ENCODE measurements at regions not wholly inside any gene's neighbourhood (a gene's known extent, or its start where the extent isn't known, plus 50 kb on each side); places are given as distances from the start of the nearest gene placed in this dataset.

- Histone ChIP-seq H3K36me3 (ENCODE audit: insufficient read depth, low read length) (no peaks in the 10 kb centered on the region), H3K9ac (ENCODE audit: insufficient read length) (no peak overlapping the region), H3K4me3 (no peak overlapping the region), H3K9me3 (ENCODE audit: low read depth, low read length) (no peaks in the 10 kb centered on the region; the same call in 1 of the 2 replicates), H3K27ac (no peak overlapping the region)
- DNase-seq (ENCODE audit: low read depth, low spot score): no peak
- TF ChIP-seq FOXP2 (optimal IDR thresholded peaks at IDR 0.05; ENCODE audit: control extremely low read depth, extremely low read length, insufficient read depth) (no peak), POLR2AphosphoS5 (IDR thresholded peaks at IDR 0.05; ENCODE audit: borderline replicate concordance, low read depth, low read length) (no peak), EZH2 (IDR thresholded peaks at IDR 0.05) (no peak)
These were observed 198.5 kb downstream of the ADGRG6 start for GRCh38 chr6:142500250-142500786.

DNA sequence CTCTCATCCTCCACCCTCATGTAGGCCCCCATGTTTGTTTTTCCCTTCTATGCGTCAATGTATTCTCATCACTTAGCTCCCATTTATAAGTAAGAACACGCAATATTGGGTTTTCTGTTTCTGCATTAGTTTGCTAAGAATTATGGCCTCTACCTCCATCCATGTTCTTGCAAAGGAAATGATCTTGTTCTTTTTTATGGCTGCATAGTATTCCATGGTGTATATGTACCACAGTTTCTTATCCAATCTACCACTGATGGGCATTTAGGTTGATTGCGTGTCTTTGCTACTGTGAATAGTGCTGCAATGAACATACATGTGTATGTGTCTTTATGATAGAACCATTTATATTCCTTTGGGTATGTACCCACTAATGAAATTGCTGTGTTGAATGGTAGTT is 200.0 kb downstream of the ADGRG6 start:
- H3K27ac ChIP-seq: no peak overlapping the region
- no peaks in the 10 kb centered on the region for H3K36me3 ChIP-seq (ENCODE audit: insufficient read depth, low read length)
- H3K4me3 ChIP-seq: no peak overlapping the region
- no peaks in the 10 kb centered on the region; the same call in 1 of the 2 replicates for H3K9me3 ChIP-seq (ENCODE audit: low read depth, low read length)
- TF ChIP-seq EZH2 (IDR thresholded peaks at IDR 0.05) (no peak), POLR2AphosphoS5 (IDR thresholded peaks at IDR 0.05; ENCODE audit: borderline replicate concordance, low read depth, low read length) (no peak), FOXP2 (optimal IDR thresholded peaks at IDR 0.05; ENCODE audit: control extremely low read depth, extremely low read length, insufficient read depth) (no peak)
- no peak for DNase-seq (ENCODE audit: low read depth, low spot score)
- H3K9ac ChIP-seq (ENCODE audit: insufficient read length): no peak overlapping the region

GRCh38 chr6:142507065-142507464 is 205.3 kb downstream of the ADGRG6 start:
- no peak overlapping the region for H3K4me3 ChIP-seq
- no peak overlapping the region for H3K9ac ChIP-seq (ENCODE audit: insufficient read length)
- H3K27ac ChIP-seq: no peak overlapping the region
- no peaks in the 10 kb centered on the region for H3K36me3 ChIP-seq (ENCODE audit: insufficient read depth, low read length)
- no peak for DNase-seq (ENCODE audit: low read depth, low spot score)
- TF ChIP-seq FOXP2 (optimal IDR thresholded peaks at IDR 0.05; ENCODE audit: control extremely low read depth, extremely low read length, insufficient read depth) (no peak), EZH2 (IDR thresholded peaks at IDR 0.05) (no peak), POLR2AphosphoS5 (IDR thresholded peaks at IDR 0.05; ENCODE audit: borderline replicate concordance, low read depth, low read length) (no peak)
- no peaks in the 10 kb centered on the region for H3K9me3 ChIP-seq (ENCODE audit: low read depth, low read length)

- H3K27ac ChIP-seq: no peak overlapping the region
- no peak for DNase-seq (ENCODE audit: low read depth, low spot score)
- H3K4me3 ChIP-seq: no peak overlapping the region
- no peaks in the 10 kb centered on the region for H3K36me3 ChIP-seq (ENCODE audit: insufficient read depth, low read length)
- TF ChIP-seq FOXP2 (optimal IDR thresholded peaks at IDR 0.05; ENCODE audit: control extremely low read depth, extremely low read length, insufficient read depth): no peak
- no peak for TF ChIP-seq EZH2 (IDR thresholded peaks at IDR 0.05)
- no peak for TF ChIP-seq POLR2AphosphoS5 (IDR thresholded peaks at IDR 0.05; ENCODE audit: borderline replicate concordance, low read depth, low read length)
- H3K9me3 ChIP-seq (ENCODE audit: low read depth, low read length): no peaks in the 10 kb centered on the region
- no peak overlapping the region for H3K9ac ChIP-seq (ENCODE audit: insufficient read length)
These were observed 208.4 kb downstream of the ADGRG6 start for GRCh38 chr6:142510211-142510610.

DNA sequence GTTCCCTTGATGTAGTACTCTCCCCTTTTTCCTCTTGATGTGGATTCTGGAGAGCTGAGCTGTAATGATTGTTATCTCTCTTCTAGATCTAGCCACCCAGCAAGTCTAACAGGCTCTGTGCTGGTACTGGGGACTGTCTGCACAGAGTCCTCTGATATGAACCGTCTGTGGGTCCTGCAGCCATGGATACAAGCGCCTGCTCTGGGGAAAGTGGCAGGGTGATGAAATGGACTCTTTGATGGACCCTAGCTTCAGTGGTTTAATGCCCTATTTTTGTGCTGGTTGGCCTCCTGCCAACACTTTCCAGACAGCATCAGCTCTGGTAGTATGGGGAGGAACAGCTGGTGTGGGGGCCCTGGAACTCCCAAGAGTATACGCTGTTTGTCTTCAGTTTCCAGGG is 216.3 kb downstream of the ADGRG6 start:
- DNase-seq (ENCODE audit: low read depth, low spot score): no peak
- H3K27ac ChIP-seq: no peak overlapping the region
- no peak overlapping the region for H3K4me3 ChIP-seq
- TF ChIP-seq POLR2AphosphoS5 (IDR thresholded peaks at IDR 0.05; ENCODE audit: borderline replicate concordance, low read depth, low read length): no peak
- TF ChIP-seq FOXP2 (optimal IDR thresholded peaks at IDR 0.05; ENCODE audit: control extremely low read depth, extremely low read length, insufficient read depth): no peak
- no peak for TF ChIP-seq EZH2 (IDR thresholded peaks at IDR 0.05)
- no peaks in the 10 kb centered on the region for H3K36me3 ChIP-seq (ENCODE audit: insufficient read depth, low read length)
- no peaks in the 10 kb centered on the region for H3K9me3 ChIP-seq (ENCODE audit: low read depth, low read length)
- no peak overlapping the region for H3K9ac ChIP-seq (ENCODE audit: insufficient read length)

DNA sequence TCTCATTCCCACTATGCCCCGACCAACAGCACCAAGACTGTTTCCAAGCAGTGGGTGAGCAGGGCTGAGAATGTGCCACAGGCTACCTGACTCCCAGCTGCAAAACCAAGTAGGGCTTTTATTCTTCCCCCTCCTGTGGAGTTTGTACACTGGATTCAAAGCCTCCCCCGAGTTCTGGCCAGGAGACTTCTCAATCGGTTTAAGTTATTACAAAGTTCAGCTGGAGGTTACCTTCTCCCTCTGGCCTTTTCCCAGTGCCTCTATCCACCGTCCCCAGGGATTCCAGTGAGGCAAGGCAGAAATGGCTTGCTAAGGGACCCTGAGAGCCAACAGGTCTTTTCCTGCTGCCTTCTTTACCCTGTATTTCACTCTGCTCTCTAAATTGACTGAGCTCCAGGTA is 217.0 kb downstream of the ADGRG6 start:
- Histone ChIP-seq H3K27ac (no peak overlapping the region), H3K9me3 (ENCODE audit: low read depth, low read length) (no peaks in the 10 kb centered on the region), H3K9ac (ENCODE audit: insufficient read length) (no peak overlapping the region), H3K4me3 (no peak overlapping the region), H3K36me3 (ENCODE audit: insufficient read depth, low read length) (no peaks in the 10 kb centered on the region)
- DNase-seq (ENCODE audit: low read depth, low spot score): no peak
- TF ChIP-seq POLR2AphosphoS5 (IDR thresholded peaks at IDR 0.05; ENCODE audit: borderline replicate concordance, low read depth, low read length) (no peak), FOXP2 (optimal IDR thresholded peaks at IDR 0.05; ENCODE audit: control extremely low read depth, extremely low read length, insufficient read depth) (no peak), EZH2 (IDR thresholded peaks at IDR 0.05) (no peak)

GRCh38 chr6:142521791-142522190 is 220.0 kb downstream of the ADGRG6 start:
- Histone ChIP-seq H3K9me3 (ENCODE audit: low read depth, low read length) (no peaks in the 10 kb centered on the region), H3K36me3 (ENCODE audit: insufficient read depth, low read length) (no peaks in the 10 kb centered on the region), H3K4me3 (no peak overlapping the region), H3K9ac (ENCODE audit: insufficient read length) (no peak overlapping the region), H3K27ac (no peak overlapping the region)
- no peak for TF ChIP-seq FOXP2 (optimal IDR thresholded peaks at IDR 0.05; ENCODE audit: control extremely low read depth, extremely low read length, insufficient read depth)
- DNase-seq (ENCODE audit: low read depth, low spot score): no peak

GRCh38 chr6:142523515-142524375 is 221.9 kb downstream of the ADGRG6 start:
- TF ChIP-seq FOXP2 (optimal IDR thresholded peaks at IDR 0.05; ENCODE audit: control extremely low read depth, extremely low read length, insufficient read depth) (no peak), EZH2 (IDR thresholded peaks at IDR 0.05) (no peak), POLR2AphosphoS5 (IDR thresholded peaks at IDR 0.05; ENCODE audit: borderline replicate concordance, low read depth, low read length) (no peak)
- Histone ChIP-seq H3K36me3 (ENCODE audit: insufficient read depth, low read length) (no peaks in the 10 kb centered on the region), H3K4me3 (no peak overlapping the region), H3K9ac (ENCODE audit: insufficient read length) (no peak overlapping the region), H3K27ac (no peak overlapping the region), H3K9me3 (ENCODE audit: low read depth, low read length) (no peaks in the 10 kb centered on the region)
- DNase-seq (ENCODE audit: low read depth, low spot score): no peak

Data from SK-N-MC (cell line).